Endothelial cell of umbilical vein (primary cell): ENCODE measurements at regions not wholly inside any gene's neighbourhood (a gene's known extent, or its start where the extent isn't known, plus 50 kb on each side); places are given as distances from the start of the nearest gene placed in this dataset.

ENCODE experiments used
- CTCF ChIP-seq, 2 donors: IDR thresholded peaks; 1 replicate in 1 of 2; 2 replicates in 1 of 2; pipeline ENCODE4 v1.5.1; 2011; ENCODE audit warnings: low read length in 2 of 2, mild to moderate bottlenecking in 2 of 2, moderate library complexity in 2 of 2, control low read depth in 1 of 2, inconsistent platforms in 1 of 2, low read depth in 1 of 2; ENCODE audit not compliant: insufficient read depth in 1 of 2; ENCODE audit errors: extremely low read depth in 1 of 2
- EZH2 ChIP-seq: IDR thresholded peaks from 2 replicates; pipeline ENCODE4 v1.6.1; 2012; ENCODE audit warnings: borderline replicate concordance, low read depth, mild to moderate bottlenecking, moderate library complexity, low read length, inconsistent platforms; ENCODE audit not compliant: severe bottlenecking
- FOS ChIP-seq: IDR thresholded peaks from 2 replicates; pipeline ENCODE4 v1.6.1; 2011; ENCODE audit warnings: mild to moderate bottlenecking, low read length, moderate library complexity, borderline replicate concordance; ENCODE audit not compliant: insufficient read depth
- JUN ChIP-seq: IDR thresholded peaks from 2 replicates; pipeline ENCODE4 v1.6.1; 2011; ENCODE audit warnings: borderline replicate concordance, low read depth; ENCODE audit not compliant: insufficient read length, insufficient read depth
- MAX ChIP-seq: IDR thresholded peaks from 2 replicates; pipeline ENCODE4 v1.6.1; 2011; ENCODE audit not compliant: insufficient read depth, insufficient read length
- MYC ChIP-seq: IDR thresholded peaks from one replicate; pipeline ENCODE4 v1.6.1; 2011; ENCODE audit warnings: mild to moderate bottlenecking, low read depth, low read length
- POLR2A ChIP-seq: IDR thresholded peaks from 2 replicates; pipeline ENCODE4 v1.6.1; 2012; ENCODE audit warnings: low read depth, mild to moderate bottlenecking, control low read depth, low read length
- POLR2AphosphoS5 ChIP-seq: IDR thresholded peaks from 2 replicates; pipeline ENCODE4 v1.6.1; 2012; ENCODE audit warnings: low read depth, mild to moderate bottlenecking, control low read depth, low read length, moderate library complexity; ENCODE audit not compliant: insufficient read depth

- TF ChIP-seq CTCF (IDR thresholded peaks at IDR 0.05; ENCODE audit: extremely low read depth in 1 of 2, insufficient read depth in 1 of 2, low read depth in 1 of 2, low read length in 2 of 2) = no peak
- TF ChIP-seq POLR2A = no peak
- no peak for TF ChIP-seq EZH2
- TF ChIP-seq POLR2AphosphoS5 = no peak
- no peak for TF ChIP-seq MAX
- TF ChIP-seq MYC = no peak
- no peak for TF ChIP-seq JUN
- no peak for TF ChIP-seq FOS
Observed at GRCh38 chr7:17697128-17697881, 243.0 kb downstream of the SNX13 start.
